GM19025 (cell line): ENCODE measurements at regions not wholly inside any gene's neighbourhood (a gene's known extent, or its start where the extent isn't known, plus 50 kb on each side); places are given as distances from the start of the nearest gene placed in this dataset.
"Not testable (repeated sequence)": the region's sequence is repeated elsewhere in the genome, so short reads cannot be mapped to it uniquely, and the experiment has no call there.

ENCODE experiments used
- ATAC-seq: cut with Tn5 transposase; IDR thresholded peaks from one replicate; pipeline ENCODE4 v1.9.1; 2021; ENCODE audit warnings: mild to moderate bottlenecking, low read depth, moderate library complexity; ENCODE audit not compliant: unreplicated experiment

GRCh38 chr15:20348291-20348899 is 193.2 kb downstream of the GOLGA6L6 start:
- no peak for ATAC-seq

DNA sequence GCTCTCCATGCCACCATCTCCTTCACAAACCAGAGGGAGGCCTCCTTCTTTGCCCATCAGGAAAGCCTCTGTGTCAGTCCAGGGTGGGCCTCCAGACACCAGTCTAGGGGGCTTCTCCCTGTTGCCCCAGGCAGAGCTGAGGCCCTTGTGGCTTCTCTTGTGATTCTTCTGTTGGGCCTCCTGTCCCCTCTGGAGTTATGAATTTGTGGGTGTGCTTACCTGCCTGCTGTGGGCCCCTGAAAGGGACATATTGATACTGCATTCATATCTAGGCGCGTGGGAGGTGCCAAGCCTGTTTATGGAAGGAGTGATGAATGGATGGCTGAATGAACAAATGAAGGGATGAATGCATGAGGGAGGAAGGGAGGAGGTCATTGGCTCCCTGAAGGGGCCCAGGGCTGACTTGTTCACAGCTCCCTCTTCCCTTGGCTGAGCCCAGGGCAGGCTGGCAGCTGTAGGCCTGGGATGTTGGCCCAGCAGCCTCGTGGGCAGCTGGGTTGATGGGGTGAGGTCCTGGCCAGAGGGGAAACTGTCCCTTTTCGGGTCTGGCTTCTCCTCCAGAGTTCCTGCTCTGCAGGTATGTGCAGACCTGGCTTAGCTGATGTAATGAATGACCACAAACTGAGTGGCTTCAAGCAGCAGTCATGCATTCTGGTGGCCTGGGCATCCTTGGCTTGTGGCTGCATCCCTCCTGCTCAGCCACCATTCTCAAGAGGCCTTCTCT is 195.4 kb downstream of the GOLGA6L6 start:
- no peak for ATAC-seq

GRCh38 chr15:20345401-20345958 is 196.1 kb downstream of the GOLGA6L6 start:
- ATAC-seq: no peak

- ATAC-seq: no peak
Measured at GRCh38 chr15:20344601-20345400, 196.8 kb downstream of the GOLGA6L6 start.

DNA sequence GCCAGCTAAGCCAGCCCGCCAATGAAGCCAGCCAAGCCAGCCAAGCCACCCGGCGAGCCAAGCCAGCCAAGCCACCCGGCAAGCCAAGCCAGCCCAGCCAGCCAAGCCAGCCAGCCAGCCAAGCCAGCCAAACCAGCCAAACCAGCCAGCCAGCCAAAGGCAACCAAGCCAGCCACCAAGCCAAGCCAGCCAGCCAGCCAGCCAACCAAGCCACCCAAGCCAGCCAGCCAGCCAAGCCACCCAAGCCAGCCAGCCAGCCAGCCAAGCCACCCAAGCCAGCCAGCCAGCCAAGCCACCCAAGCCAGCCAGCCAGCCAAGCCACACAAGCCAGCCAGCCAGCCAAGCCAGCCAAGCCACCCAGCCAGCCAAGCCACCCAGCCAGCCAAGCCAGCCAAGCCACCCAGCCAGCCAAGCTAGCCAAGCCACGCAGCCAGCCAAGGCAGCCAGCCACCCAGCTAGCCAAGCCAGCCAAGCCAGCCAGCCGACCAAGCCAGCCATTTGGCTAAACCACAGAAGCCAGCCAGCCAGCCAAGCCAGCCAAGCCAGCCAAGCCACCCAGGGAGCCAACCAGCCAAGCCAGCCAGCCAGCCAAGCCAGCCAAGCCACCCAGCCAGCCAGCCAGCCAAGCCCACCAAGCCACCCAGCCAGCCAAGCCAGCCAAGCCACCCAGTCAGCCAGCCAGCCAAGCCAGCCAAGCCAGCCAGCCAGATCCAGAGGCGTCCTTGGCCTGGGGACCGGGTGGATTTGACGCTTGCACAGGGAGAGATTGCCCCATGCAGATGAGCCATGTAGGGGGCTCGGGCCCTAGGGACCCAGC is 198.0 kb downstream of the GOLGA6L6 start:
- ATAC-seq: not testable (repeated sequence)

DNA sequence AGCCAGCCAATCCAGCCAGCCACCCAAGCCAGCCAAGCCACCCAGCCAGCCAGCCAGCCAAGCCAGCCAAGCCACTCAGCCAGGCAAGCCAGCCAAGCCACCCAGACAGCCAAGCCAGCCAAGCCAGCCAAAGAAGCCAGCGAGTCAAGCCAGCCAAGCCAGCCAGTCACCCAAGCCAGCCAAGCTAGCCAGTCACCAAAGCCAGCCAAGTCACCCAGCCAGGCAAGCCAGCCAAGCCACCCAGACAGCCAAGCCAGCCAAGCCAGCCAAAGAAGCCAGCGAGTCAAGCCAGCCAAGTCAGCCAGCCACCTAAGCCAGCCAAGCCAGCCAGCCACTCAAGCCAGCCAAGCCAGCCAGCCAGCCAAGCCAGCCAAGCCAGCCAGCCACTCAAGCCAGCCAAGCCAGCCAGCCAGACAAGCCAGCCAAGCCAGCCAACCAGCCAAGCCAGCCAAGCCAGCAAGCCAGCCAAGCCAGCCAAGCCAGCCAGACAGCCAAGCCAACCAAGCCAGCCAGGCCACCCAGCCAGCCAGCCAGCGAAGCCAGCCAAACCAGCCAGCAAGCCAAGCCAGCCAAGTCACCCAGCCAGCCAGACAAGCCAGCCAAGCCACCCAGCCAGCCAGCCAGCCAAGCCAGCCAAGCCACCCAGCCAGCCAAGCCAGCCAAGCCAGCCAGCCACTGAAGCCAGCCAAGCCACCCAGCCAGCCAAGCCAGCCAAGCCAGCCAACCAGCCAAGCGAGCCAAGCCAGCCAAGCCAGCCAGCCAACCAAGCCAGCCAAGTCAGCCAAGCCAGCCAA is 198.8 kb downstream of the GOLGA6L6 start:
- ATAC-seq: not testable (repeated sequence)

- ATAC-seq: no peak
Measured at GRCh38 chr15:20341901-20342600, 199.5 kb downstream of the GOLGA6L6 start.

DNA sequence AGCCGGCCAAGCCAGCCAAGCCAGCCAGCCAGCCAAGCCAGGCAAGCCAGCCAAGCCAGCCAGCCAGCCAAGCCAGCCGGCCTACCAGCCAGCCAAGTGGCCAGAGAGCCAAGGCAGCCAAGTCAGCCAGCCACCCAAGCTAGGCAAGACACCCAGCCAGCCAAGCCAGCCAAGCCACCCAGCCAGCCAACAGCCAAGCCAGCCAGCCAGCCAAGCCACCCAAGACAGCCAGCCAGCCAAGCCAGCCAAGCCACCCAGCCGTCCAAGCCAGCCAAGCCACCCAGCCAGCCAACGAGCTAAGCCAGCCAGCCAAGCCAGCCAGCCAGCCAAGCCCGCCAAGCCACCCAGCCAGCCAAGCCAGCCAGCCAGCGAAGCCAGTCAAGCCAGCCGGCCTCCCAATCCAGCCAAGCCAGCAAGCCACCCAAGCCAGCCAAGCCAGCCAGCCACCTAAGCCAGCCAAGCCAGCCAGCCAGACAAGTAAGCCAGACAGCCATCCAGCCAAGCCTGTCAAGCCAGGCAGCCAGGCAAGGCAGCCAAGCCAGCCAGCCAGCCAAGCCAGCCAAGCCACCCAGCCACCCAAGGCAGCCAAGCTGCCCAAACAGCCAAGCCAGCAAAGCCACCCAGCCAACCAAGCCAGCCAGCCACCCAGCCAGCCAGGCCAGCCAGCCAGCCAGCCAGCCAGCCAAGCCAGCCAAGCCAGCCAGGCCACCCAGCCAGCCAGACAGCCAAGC is 200.5 kb downstream of the GOLGA6L6 start:
- no peak for ATAC-seq

DNA sequence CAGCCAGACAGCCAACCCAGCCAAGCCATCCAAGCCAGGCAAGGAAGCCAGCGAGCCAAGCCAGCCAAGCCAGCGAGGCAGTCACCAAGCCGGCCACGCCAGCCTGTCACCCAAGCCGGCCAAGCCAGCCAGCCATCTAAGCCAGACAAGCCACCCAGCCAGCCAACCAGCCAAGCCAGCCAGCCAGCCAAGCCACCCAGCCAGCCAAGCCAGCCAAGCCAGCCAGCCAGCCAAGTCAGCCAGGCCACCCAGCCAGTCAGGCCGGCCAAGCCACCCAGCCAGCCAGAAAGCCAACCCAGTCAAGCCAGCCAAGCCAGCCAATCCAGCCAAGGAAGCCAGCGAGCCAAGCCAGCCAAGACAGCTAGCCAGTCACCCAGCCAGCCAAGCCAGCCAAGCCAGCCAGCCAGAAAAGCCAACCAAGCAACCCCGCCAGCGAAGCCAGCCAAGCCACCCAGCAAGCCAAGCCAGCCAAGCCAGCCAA is 201.2 kb downstream of the GOLGA6L6 start:
- no peak for ATAC-seq

DNA sequence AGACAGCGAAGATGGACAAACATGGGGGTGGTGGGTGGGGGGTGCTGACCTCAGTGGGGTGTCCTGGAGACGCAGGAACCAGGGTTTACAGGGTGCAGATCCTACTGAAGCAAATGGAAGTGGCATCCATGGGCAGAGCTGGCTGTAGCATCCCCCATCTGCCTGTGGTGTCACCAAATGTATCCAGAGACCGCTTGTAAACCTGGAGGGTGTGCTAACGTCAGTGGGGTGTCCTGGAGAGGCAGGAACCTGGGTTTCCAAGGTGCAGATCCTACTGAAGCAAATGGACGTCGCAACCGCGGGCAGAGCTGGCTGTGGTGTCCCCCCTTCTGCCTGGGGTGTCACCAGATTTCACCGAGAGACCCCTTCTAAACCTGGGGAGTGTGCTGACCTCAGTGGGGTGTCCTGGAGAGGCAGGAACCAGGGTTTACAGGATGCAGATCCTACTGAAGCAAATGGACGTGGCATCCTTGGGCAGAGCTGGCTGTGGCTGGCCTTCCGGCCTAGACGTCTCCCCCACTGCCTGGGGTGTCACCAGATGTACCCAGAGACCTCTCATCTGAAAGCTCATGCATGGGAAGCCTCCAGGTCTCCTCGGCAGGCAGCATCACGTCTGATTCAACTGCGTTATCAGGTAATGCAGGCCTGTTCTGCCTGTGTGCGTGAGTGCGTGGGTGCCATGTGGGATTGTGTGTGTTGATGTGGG is 202.4 kb downstream of the GOLGA6L6 start:
- not testable (repeated sequence) for ATAC-seq

- ATAC-seq: not testable (repeated sequence)
Measured at GRCh38 chr15:20338671-20339070, 202.9 kb downstream of the GOLGA6L6 start.

DNA sequence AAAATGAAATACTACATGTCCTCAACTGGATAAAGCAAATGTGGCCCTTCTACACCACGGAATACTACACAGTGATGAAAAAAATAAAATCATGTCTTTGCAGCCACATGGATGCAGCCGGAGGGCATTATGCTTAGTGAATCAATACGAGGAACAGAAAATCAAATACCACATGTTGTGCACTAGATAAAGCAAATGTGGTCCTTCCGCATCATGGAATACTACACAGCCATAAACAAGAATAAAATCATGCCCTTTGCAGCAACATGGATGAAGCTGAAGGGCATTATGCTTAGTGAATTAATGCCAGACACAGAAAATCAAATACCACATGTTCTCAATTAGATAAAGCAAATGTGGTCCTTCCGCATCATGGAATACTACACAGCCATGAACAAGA is 204.4 kb downstream of the GOLGA6L6 start:
- not testable (repeated sequence) for ATAC-seq

GRCh38 chr15:20334451-20334850 is 207.1 kb downstream of the GOLGA6L6 start:
- ATAC-seq: not testable (repeated sequence)

GRCh38 chr15:20325751-20326150 is 215.8 kb downstream of the GOLGA6L6 start:
- not testable (repeated sequence) for ATAC-seq

GRCh38 chr15:20317132-20317531 is 224.5 kb downstream of the GOLGA6L6 start:
- not testable (repeated sequence) for ATAC-seq

DNA sequence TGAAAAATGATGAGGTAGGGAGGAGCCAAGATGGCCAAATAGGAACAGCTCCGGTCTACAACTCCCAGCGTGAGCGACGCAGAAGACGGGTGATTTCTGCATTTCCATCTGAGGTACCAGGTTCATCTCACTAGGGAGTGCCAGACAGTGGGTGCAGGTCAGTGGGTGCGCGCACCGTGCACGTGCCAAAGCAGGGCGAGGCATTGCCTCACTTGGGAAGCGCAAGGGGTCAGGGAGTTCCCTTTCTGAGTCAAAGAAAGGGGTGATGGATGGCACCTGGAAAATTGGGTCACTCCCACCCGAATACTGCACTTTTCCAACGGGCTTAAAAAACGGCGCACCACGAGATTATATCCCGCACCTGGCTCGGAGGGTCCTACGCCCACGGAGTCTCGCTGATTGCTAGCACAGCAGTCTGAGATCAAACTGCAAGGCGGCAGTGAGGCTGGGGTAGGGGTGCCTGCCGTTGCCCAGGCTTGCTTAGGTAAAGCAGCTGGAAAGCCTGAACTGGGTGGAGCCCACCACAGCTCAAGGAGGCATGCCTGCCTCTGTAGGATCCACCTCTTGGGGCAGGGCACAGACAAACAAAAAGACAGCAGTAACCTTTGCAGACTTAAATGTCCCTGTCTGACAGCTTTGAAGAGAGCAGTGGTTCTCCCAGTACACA is 230.5 kb downstream of the GOLGA6L6 start:
- not testable (repeated sequence) for ATAC-seq

DNA sequence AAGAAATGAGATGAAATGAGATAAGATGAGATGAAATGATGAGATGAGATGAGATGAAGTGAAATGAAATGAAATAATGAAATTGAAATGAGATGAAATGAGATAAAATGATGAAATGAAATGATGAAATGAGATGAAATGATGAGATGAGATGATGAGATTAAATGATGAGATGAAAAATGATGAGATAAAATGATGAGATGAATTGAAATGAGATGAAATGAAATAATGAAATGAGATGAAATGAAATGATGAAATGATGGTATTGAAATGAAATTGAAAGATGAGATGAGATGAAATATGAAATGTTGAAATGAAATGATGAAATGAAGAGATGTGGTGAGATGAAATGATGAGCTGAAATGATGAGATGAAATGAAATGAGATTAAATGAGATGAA is 231.0 kb downstream of the GOLGA6L6 start:
- no peak for ATAC-seq
